B cell (primary cell): ENCODE measurements at regions not wholly inside any gene's neighbourhood (a gene's known extent, or its start where the extent isn't known, plus 50 kb on each side); places are given as distances from the start of the nearest gene placed in this dataset.

Experiments
- EZH2 ChIP-seq: IDR thresholded peaks from 2 replicates; pipeline ENCODE4 v1.6.1; 2012; ENCODE audit warnings: borderline replicate concordance, low read depth, mild to moderate bottlenecking, moderate library complexity, low read length; ENCODE audit not compliant: insufficient read depth, poor library complexity, severe bottlenecking
- TF ChIP-seq, protein P1 (sequence below): fragments of 200-600 bp; IDR thresholded peaks from one replicate; pipeline ENCODE4 v1.8.0; 2022; ENCODE audit warnings: antibody characterized with exemption, mild to moderate bottlenecking

DNA sequence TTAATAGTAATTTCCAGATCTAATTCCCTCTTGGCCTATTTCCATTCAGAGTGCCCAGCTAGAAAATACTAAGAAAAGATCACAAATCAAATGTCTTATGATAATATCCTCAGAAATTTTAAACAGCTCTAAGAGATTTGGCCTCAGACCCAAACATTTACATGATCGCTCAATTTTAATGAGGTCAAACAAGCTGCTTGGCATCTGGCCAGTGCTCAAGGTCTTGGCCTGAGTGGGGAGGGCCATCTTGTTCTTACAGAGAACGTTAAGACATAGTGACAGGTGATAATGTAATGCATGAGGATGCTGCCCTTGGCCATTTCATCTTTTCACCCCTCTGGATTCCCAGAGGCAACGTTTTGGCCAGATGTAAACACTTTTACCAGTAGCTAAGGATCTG lies 159.2 kb upstream of the SLC7A11 start:
- TF ChIP-seq EZH2 = no peak
- TF ChIP-seq, protein P1, sequence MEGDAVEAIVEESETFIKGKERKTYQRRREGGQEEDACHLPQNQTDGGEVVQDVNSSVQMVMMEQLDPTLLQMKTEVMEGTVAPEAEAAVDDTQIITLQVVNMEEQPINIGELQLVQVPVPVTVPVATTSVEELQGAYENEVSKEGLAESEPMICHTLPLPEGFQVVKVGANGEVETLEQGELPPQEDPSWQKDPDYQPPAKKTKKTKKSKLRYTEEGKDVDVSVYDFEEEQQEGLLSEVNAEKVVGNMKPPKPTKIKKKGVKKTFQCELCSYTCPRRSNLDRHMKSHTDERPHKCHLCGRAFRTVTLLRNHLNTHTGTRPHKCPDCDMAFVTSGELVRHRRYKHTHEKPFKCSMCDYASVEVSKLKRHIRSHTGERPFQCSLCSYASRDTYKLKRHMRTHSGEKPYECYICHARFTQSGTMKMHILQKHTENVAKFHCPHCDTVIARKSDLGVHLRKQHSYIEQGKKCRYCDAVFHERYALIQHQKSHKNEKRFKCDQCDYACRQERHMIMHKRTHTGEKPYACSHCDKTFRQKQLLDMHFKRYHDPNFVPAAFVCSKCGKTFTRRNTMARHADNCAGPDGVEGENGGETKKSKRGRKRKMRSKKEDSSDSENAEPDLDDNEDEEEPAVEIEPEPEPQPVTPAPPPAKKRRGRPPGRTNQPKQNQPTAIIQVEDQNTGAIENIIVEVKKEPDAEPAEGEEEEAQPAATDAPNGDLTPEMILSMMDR = no peak
